DND-41 (cell line): ENCODE measurements at regions not wholly inside any gene's neighbourhood (a gene's known extent, or its start where the extent isn't known, plus 50 kb on each side); places are given as distances from the start of the nearest gene placed in this dataset.
"Not testable (repeated sequence)": the region's sequence is repeated elsewhere in the genome, so short reads cannot be mapped to it uniquely, and the experiment has no call there.

Experiments used
- CTCF ChIP-seq: IDR thresholded peaks from 2 replicates; pipeline ENCODE4 v1.5.1; 2012; ENCODE audit warnings: borderline replicate concordance, low read length, moderate library complexity, mild to moderate bottlenecking; ENCODE audit not compliant: poor library complexity, severe bottlenecking; ENCODE audit errors: extremely low read depth
- EZH2 ChIP-seq: IDR thresholded peaks from 3 replicates; pipeline ENCODE4 v1.6.1; 2012; ENCODE audit warnings: borderline replicate concordance, low read depth, mild to moderate bottlenecking, moderate library complexity, low read length, inconsistent platforms; ENCODE audit not compliant: severe bottlenecking

GRCh38 chr4:49227941-49228340 is 241.9 kb downstream of the CWH43 start:
- not testable (repeated sequence) for TF ChIP-seq CTCF, EZH2
